GM12878 (cell line): ENCODE measurements at regions not wholly inside any gene's neighbourhood (a gene's known extent, or its start where the extent isn't known, plus 50 kb on each side); places are given as distances from the start of the nearest gene placed in this dataset.

Experiments used
- ATAC-seq: fragments of 200-7000 bp; cut with Tn5 transposase; 3 replicates; pipeline ENCODE4 v1.9.1; 2020; ENCODE audit warnings: mild to moderate bottlenecking, moderate library complexity
- BruUV-seq: library from RNA; stranded (reverse); fragments of 400-500 nt; replicated peaks from 2 replicates; lab custom pipeline; 2021; lab: Mats Ljungman, UMichigan
- CTCF ChIA-PET: fragments of 300-600 bp; sonication (Branson Sonifier 250); formaldehyde crosslinking; extraction: SDS; loops from one replicate; lab custom pipeline; 2021; ENCODE audit warnings: inconsistent platforms; lab: Yijun Ruan, JAX
- POLR2A ChIA-PET: fragments of 350-600 bp; formaldehyde crosslinking; extraction: SDS; loops from one replicate; lab custom pipeline; 2021; ENCODE audit warnings: inconsistent platforms; lab: Charles Lee
- RAD21 ChIA-PET: fragments of 300-600 bp; sonication (Branson Sonifier 250); formaldehyde crosslinking; loops from one replicate; lab custom pipeline; 2023; ENCODE audit warnings: antibody characterized with exemption; ENCODE audit not compliant: unreplicated experiment; lab: Charles Lee
- SMC1A ChIA-PET: fragments of 300-600 bp; sonication (Branson Sonifier 250); formaldehyde crosslinking; loops from one replicate; lab custom pipeline; 2023; ENCODE audit not compliant: unreplicated experiment, uncharacterized antibody; lab: Charles Lee
- DNase-seq: peaks from one replicate; pipeline ENCODE4 v3.0.0-alpha.2; 2011; ENCODE audit warnings: low read depth, low spot score
- FAIRE-seq: peaks from 3 replicates; lab custom pipeline; 2011; peaks lifted over from hg19 to GRCh38; lab: Jason Lieb, UNC
- H2AFZ ChIP-seq: 2 replicates; pipeline ENCODE4 v1.6.0; 2011; ENCODE audit warnings: low read depth, low read length, control low read depth; ENCODE audit not compliant: control insufficient read depth
- H3K27ac ChIP-seq: 2 replicates; pipeline ENCODE4 v1.5.1; 2011; ENCODE audit warnings: control low read depth; ENCODE audit not compliant: control insufficient read depth, insufficient read depth
- H3K27me3 ChIP-seq, 2 experiments: replicated peaks in 1 of 2; 2 replicates each; pipeline versions ENCODE4 v1.6.0 to v1.6.1; 2011; ENCODE audit warnings: low read length in 1 of 2; ENCODE audit not compliant: control insufficient read depth in 2 of 2, insufficient read depth in 2 of 2
- H3K36me3 ChIP-seq, 2 experiments: 2 replicates each; pipeline ENCODE4 v1.5.1; 2011; ENCODE audit warnings: low read length in 1 of 2; ENCODE audit not compliant: control insufficient read depth in 2 of 2, insufficient read depth in 2 of 2
- H3K4me1 ChIP-seq: 2 replicates; pipeline ENCODE4 v1.6.1; 2011; ENCODE audit warnings: mild to moderate bottlenecking, low read length, moderate library complexity, mixed read lengths; ENCODE audit not compliant: control insufficient read depth, insufficient read depth
- H3K4me2 ChIP-seq: 2 replicates; pipeline ENCODE4 v1.6.0; 2011; ENCODE audit warnings: control low read depth; ENCODE audit not compliant: control insufficient read depth, insufficient read depth
- H3K4me3 ChIP-seq: fragments of 200-600 bp; sonication (generic); 2 replicates; pipeline ENCODE4 v1.5.1; 2016
- H3K79me2 ChIP-seq: 2 replicates; pipeline ENCODE4 v1.6.0; 2011; ENCODE audit warnings: low read length; ENCODE audit not compliant: control insufficient read depth, insufficient read depth
- H3K9ac ChIP-seq: 2 replicates; pipeline ENCODE4 v1.8.0; 2011; ENCODE audit warnings: low read length, control low read depth, mixed read lengths; ENCODE audit not compliant: control insufficient read depth, insufficient read depth
- H3K9me3 ChIP-seq: replicated peaks from 3 replicates; pipeline ENCODE4 v1.5.1; 2011; ENCODE audit warnings: mild to moderate bottlenecking, low read length; ENCODE audit not compliant: control insufficient read depth, insufficient read depth
- H4K20me1 ChIP-seq: 2 replicates; pipeline ENCODE4 v1.6.0; 2011; ENCODE audit not compliant: control insufficient read depth, insufficient read depth
- HDAC6 ChIP-seq: fragments of 200-600 bp; sonication (generic); IDR thresholded peaks from one replicate; pipeline ENCODE4 v1.8.0; 2017; ENCODE audit warnings: antibody characterized with exemption; ENCODE audit not compliant: unreplicated experiment
- JUNB ChIP-seq: IDR thresholded peaks from 2 replicates; pipeline ENCODE4 v1.6.1; 2016; ENCODE audit warnings: antibody characterized with exemption, mild to moderate bottlenecking
- JUND ChIP-seq: IDR thresholded peaks from 2 replicates; pipeline ENCODE4 v1.6.1; 2012; ENCODE audit warnings: low read depth, mild to moderate bottlenecking, low read length, improper control_type of control experiment, moderate library complexity
- NR2C1 ChIP-seq: fragments of 450-650 bp; IDR thresholded peaks from 2 replicates; pipeline ENCODE4 v1.6.1; 2017; ENCODE audit warnings: antibody characterized with exemption, mild to moderate bottlenecking, moderate library complexity
- RAD21 ChIP-seq: IDR thresholded peaks from 2 replicates; pipeline ENCODE4 v1.6.1; 2011; ENCODE audit warnings: mild to moderate bottlenecking, low read depth, low read length, moderate library complexity; ENCODE audit not compliant: insufficient read depth
- ZNF274 ChIP-seq: IDR thresholded peaks from one replicate; pipeline ENCODE4 v1.8.0; 2011; ENCODE audit not compliant: insufficient read length, insufficient read depth
- WGBS: methylation state at CpG from one replicate; pipeline ENCODE4 v1.1.6; 2016; ENCODE audit warnings: low lambda C conversion rate; ENCODE audit not compliant: insufficient replicate concordance, insufficient coverage; ENCODE audit errors: missing lambda C conversion rate; 5-methylcytosine and 5-hydroxymethylcytosine counted together
- in situ Hi-C: fragments of 300-500 bp; cut with MboI; formaldehyde crosslinking; loops from 9 replicates; pipeline ENCODE4 v1.14.3; 2018; ENCODE audit warnings: mixed read lengths
- intact Hi-C: fragments of 100-400 bp; cut with micrococcal nuclease; formaldehyde crosslinking; loops from one replicate; pipeline ENCODE4 v1.14.2; 2022; ENCODE audit not compliant: unreplicated experiment
- TF ChIP-seq, protein P1 (sequence below): fragments of 450-650 bp; IDR thresholded peaks from 2 replicates; pipeline ENCODE4 v1.6.1; 2014; ENCODE audit warnings: mild to moderate bottlenecking

DNA sequence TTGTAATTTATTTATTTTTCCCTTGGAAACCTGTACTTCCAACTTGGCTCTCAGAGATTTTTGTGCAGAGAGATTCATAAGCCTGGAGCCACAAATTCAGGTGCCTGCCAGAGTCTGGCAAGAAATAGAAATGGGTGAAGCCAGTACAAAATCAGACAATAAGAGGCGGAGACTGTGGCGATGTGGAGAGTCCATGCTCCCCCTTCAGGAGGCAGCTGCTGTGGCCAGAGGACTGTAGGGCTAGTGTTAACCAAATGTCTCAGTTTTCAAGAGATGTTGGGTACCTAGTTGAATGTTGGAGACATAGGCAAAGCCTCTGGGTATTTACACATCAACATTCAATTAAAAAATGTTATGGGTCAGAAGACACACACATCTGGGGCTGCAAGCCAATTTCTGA, 208.6 kb downstream of the PSAT1 start:
- ChIA-PET RAD21 (no interaction called here), POLR2A (no interaction called here), CTCF (no interaction called here), SMC1A (no interaction called here)
- Histone ChIP-seq H3K4me3 (no peak overlapping the region), H3K79me2 (no peaks in the 10 kb centered on the region), H3K36me3 (no peaks in the 10 kb centered on the region), H3K4me1 (no peaks in the 10 kb centered on the region), H4K20me1 (no peaks in the 10 kb centered on the region), H2AFZ (no peak overlapping the region), H3K9me3 (no peaks in the 10 kb centered on the region), H3K4me2 (no peak overlapping the region), H3K9ac (no peak overlapping the region), H3K27me3 (no peaks in the 10 kb centered on the region), H3K27ac (no peak overlapping the region)
- WGBS, result 55% methylated on average over 2 of the region's 2 CpGs
- in situ Hi-C loops (no loop called here), intact Hi-C loops (no loop called here)
- BruUV-seq, result no TSS peak
- TF ChIP-seq RAD21, result no peak
- TF ChIP-seq, protein P1, sequence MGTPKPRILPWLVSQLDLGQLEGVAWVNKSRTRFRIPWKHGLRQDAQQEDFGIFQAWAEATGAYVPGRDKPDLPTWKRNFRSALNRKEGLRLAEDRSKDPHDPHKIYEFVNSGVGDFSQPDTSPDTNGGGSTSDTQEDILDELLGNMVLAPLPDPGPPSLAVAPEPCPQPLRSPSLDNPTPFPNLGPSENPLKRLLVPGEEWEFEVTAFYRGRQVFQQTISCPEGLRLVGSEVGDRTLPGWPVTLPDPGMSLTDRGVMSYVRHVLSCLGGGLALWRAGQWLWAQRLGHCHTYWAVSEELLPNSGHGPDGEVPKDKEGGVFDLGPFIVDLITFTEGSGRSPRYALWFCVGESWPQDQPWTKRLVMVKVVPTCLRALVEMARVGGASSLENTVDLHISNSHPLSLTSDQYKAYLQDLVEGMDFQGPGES, result no peak
- no peak for DNase-seq
- no peak for ATAC-seq
- no peak for FAIRE-seq

DNA sequence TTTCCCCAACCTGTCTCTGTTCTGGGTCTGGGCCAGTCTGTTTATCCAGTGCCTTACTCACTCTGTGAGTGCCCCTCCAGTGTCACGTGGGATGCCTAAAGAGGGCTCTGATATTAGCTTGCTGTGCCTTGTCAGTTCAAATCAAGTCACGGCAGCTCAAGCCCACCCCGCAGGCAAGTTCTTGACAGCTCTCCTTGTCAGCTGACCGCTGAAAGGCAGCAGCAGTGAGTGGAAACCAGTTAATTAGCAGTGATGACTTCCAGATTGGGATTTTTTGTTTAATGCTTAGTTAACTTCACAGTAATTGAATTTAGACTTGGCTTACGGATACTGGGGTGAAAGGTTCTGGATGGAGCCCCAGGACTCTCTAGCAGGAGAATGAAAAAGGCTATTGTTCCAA, 210.1 kb downstream of the PSAT1 start:
- Histone ChIP-seq H3K27ac (no peak overlapping the region), H3K36me3 (no peaks in the 10 kb centered on the region), H3K4me3 (no peak overlapping the region), H4K20me1 (no peaks in the 10 kb centered on the region), H3K4me1 (no peaks in the 10 kb centered on the region), H3K9ac (no peak overlapping the region), H3K27me3 (no peaks in the 10 kb centered on the region), H2AFZ (no peak overlapping the region), H3K4me2 (no peak overlapping the region), H3K9me3 (no peaks in the 10 kb centered on the region), H3K79me2 (no peaks in the 10 kb centered on the region)
- in situ Hi-C loops (no loop called here), intact Hi-C loops (no loop called here)
- POLR2A ChIA-PET, result no interaction called here
- no peak for DNase-seq
- BruUV-seq, result no TSS peak
- SMC1A ChIA-PET, result no interaction called here
- no peak for ATAC-seq
- FAIRE-seq, result no peak
- CTCF ChIA-PET, result no interaction called here
- RAD21 ChIA-PET, result no interaction called here
- WGBS, result 42% methylated on average over 5 of the region's 5 CpGs
- no peak for TF ChIP-seq HDAC6
- TF ChIP-seq ZNF274, result no peak
- no peak for TF ChIP-seq NR2C1
- no peak for TF ChIP-seq JUNB
- no peak for TF ChIP-seq JUND
